T-helper 9 cell (primary cell): ENCODE measurements at regions not wholly inside any gene's neighbourhood (a gene's known extent, or its start where the extent isn't known, plus 50 kb on each side); places are given as distances from the start of the nearest gene placed in this dataset.
"Not testable (repeated sequence)": the region's sequence is repeated elsewhere in the genome, so short reads cannot be mapped to it uniquely, and the experiment has no call there.

Source experiments
- DNase-seq: peaks from one replicate; pipeline ENCODE4 v3.0.0-alpha.2; 2020

GRCh38 chr14:103271189-103271588 lies 62.8 kb upstream of the EIF5 start:
- DNase-seq, result no peak

GRCh38 chr14:103273145-103273744 lies 60.8 kb upstream of the EIF5 start:
- no peak for DNase-seq

DNA sequence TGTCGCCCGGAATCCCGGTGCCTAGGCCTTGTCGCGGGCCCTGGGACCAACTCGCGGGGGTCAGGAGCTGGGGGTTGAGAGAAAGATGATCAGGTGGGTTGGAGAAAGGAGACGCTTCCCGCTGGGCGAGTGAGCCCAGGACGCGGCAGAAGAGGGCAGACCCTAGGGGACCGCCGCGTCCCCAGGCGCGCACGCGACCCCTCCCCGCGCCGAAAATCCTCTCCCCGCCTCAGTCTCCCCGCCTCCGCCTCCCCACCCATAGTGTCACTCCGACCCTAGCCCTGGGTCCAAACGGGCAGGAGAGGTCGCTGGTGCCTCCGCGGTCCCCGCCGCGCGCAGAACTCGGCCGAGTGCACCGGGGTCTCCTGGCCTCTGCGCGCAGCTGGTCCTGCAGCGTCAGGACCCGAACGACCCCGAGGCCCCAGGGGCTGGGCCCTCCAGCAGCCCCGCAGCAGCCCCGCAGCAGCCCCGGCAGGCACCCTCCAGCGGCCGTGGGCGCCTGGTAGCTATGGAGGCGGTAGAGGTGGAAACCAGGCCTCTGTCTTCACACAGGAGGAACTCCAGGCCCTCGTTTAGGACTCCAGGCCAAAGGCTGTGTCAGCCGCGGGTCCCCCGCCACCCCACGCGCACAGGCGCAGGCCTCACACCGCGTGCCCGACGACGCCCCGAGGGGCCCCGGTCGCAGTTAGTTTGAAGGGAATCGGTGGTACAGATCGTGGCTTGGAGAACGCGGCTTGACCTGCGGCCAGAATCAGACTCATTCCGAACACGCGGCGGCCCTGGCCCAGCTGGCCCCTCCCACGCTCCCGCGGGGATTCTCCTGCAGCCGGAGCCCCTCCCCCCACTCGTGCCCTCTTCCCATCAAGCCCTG lies 60.1 kb upstream of the EIF5 start:
- no peak for DNase-seq

DNA sequence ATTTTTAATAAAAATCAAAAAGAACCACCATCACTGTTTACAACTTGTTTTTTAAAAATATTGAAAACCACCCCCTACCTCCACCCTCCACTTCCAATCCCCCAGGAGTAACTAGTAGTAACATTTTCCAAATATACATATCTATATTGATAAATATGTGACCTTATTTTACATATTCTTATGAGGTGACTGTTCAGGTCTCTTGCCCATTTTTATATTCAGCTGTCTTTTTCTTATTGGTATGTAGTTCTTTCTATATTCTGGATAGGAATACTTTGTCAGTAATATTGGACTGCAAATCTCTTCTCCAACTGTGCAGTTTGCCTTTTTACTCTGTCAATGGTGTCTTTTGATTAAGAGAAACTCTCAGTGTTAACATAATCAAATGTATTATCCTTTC lies 59.0 kb upstream of the EIF5 start:
- DNase-seq, result no peak

- DNase-seq, result no peak
Observed at GRCh38 chr14:103277931-103278330, 56.1 kb upstream of the EIF5 start.

DNA sequence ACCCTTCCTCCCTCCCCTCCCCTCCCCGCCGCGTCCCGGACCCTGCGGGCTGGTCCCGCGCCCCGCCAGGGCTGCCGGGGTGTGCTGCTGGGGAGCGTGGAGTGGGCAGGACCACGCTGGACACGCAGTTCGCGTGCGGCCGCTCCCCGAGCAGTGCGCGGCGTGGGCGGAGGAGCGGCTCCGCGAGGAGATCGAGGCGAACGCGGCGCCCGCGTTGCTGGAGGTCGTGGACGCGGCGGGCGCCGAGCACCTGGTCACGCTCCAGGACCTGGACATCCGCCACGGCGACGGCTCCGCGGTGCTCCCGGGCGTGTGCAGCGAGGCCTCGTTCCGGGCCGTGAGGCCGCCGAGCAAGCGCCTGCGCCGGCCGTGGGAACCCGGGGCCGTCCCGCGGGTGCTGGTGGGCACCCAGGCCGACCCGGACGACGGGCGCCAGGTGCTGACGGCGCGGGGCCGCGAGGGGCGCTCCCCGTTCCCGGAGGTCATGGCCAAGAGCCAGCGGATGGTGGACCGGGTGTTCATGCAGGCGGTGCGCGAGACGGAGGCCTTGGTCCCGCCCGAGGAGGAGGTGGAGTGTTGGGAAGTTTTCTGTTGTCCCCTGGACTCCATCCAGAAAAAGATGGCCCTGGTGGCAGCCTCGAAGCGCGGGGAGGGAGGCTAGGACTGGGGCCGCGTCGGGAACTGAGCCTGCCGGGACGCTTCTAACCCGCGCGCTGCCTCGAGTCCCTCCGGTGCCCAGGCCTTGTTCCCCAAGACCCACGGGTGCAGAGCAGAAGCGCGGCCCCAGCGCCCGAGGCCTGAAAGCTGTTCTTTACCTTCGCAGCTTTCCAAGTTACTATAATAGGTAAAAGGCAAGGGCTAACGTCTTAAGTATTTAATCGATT lies 54.7 kb upstream of the EIF5 start:
- no peak for DNase-seq

DNA sequence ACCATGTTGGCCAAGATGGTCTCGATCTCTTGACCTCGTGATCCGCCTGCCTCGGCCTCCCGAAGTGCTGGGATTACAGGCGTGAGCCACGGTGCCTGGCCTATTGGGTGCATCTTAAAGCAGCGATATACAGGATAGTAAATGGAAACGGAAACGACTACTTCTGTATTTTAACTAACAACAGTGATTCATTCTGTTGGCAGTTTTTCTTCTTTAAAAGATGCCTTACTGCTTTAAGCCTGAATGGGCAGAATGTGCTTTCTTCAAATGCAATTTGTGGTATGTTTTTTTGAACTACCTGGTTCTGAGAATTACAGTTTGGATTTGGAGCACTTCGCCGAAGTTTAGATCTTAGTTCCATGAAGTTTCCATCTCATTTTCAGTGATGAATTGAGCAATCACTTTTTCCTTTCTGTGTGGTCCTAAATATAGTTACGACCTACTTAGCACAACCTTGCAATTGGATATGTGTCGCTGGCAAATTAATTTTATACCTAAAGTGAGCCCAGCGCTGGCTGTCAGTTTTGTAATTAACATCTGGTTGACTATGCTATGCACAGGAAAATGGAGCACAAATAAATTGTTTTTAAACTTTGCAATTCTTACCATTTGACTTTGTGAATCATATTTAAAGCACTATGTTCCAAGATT lies 53.6 kb upstream of the EIF5 start:
- DNase-seq, result no peak

- DNase-seq, result no peak
Observed at GRCh38 chr14:103281496-103282231, 52.4 kb upstream of the EIF5 start.

GRCh38 chr14:103282309-103282708 lies 51.7 kb upstream of the EIF5 start:
- DNase-seq, result not testable (repeated sequence)

DNA sequence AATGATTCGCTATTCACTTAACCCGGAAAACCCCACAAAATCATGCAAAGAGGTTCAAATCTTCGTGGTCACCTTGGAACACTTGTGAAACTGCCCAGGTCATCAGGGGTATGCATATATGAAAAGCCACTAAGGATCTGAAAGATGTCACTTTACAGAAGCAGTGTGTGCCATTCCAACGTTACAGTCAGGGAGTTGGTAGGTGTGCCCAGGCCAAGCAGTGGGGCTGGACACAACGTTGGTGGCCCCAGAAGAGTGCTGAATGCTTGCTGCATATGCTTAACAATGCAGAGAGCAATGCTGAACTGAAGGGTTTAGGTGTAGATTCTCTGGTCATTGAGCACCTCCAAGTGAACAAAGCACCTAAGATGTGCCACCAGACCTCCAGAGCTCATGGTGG lies 51.1 kb upstream of the EIF5 start:
- no peak for DNase-seq

GRCh38 chr14:103283916-103284315 lies 50.1 kb upstream of the EIF5 start:
- DNase-seq, result no peak
